Uterus (tissue), 3 donors: ENCODE measurements at regions not wholly inside any gene's neighbourhood (a gene's known extent, or its start where the extent isn't known, plus 50 kb on each side); places are given as distances from the start of the nearest gene placed in this dataset.

Source experiments
- DNase-seq, 2 donors: peaks; one replicate each; pipeline ENCODE4 v3.0.0-alpha.2; 2019 to 2020
- H3K27ac ChIP-seq, 2 donors: fragments of 200-600 bp; sonication (generic); 1 replicate in 1 of 2; 2 replicates in 1 of 2; pipeline ENCODE4 v1.5.1; 2016 to 2018
- H3K27me3 ChIP-seq, 2 donors: fragments of 200-600 bp; sonication (generic); one replicate each; pipeline ENCODE4 v1.5.1; 2018 to 2019; ENCODE audit warnings: control low read depth in 1 of 2
- H3K36me3 ChIP-seq, 2 donors: fragments of 200-600 bp; sonication (generic); one replicate each; pipeline ENCODE4 v1.5.1; 2019; ENCODE audit warnings: control low read depth in 1 of 2
- H3K4me1 ChIP-seq, 2 donors: fragments of 200-600 bp; sonication (generic); one replicate each; pipeline ENCODE4 v1.5.1; 2018 to 2019; ENCODE audit warnings: control low read depth in 1 of 2
- H3K4me3 ChIP-seq, 2 donors: fragments of 200-600 bp; sonication (generic); 1 replicate in 1 of 2; 2 replicates in 1 of 2; pipeline ENCODE4 v1.5.1; 2018 to 2019; ENCODE audit warnings: mild to moderate bottlenecking in 1 of 2
- H3K9me3 ChIP-seq, 2 donors: fragments of 200-600 bp; sonication (generic); one replicate each; pipeline ENCODE4 v1.5.1; 2019; ENCODE audit warnings: control low read depth in 1 of 2
- POLR2A ChIP-seq, 2 donors: fragments of 450-650 bp; IDR thresholded peaks; one replicate each; pipeline ENCODE4 v1.6.1; 2016; ENCODE audit warnings: antibody characterized with exemption in 2 of 2, mild to moderate bottlenecking in 1 of 2, moderate library complexity in 1 of 2
- intact Hi-C: fragments of 100-400 bp; cut with DNase I; formaldehyde crosslinking; loops from one replicate; pipeline ENCODE4 v1.15.1; 2023; ENCODE audit warnings: low total_unique reads
- TF ChIP-seq, protein P1 (sequence below), 4 experiments: fragments of 200-600 bp in 2 of 4; fragments of 450-650 bp in 2 of 4; sonication (generic) in 2 of 4; IDR thresholded peaks; one replicate each; pipeline ENCODE4 v1.5.1; 2016 to 2019; ENCODE audit warnings: antibody characterized with exemption in 4 of 4, mild to moderate bottlenecking in 2 of 4, moderate library complexity in 1 of 4
- donor health status: DM: yes; HTN: yes; CAD: no.

DNA sequence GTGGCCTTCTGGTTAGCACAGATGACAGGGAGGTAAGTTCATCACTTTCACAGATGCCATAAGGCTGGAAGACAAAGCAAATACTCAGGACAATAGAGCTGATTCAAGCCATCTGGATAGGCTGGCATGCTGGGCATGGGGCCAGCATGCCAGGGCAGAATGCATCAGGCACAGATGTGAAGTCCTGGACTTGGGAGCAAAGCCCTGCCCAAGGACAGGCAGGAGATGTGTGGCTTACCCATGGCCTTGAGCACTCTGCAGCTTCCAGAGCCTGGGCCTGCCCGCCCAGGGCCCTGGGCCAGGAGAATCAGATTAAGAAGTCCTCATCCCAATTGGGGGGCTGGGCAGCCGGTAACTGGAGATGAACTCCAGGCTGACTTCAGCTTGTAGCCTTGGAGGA is 135.7 kb upstream of the ZC3H12A start:
- no peak for TF ChIP-seq POLR2A (IDR thresholded peaks at IDR 0.05)
- TF ChIP-seq, protein P1, sequence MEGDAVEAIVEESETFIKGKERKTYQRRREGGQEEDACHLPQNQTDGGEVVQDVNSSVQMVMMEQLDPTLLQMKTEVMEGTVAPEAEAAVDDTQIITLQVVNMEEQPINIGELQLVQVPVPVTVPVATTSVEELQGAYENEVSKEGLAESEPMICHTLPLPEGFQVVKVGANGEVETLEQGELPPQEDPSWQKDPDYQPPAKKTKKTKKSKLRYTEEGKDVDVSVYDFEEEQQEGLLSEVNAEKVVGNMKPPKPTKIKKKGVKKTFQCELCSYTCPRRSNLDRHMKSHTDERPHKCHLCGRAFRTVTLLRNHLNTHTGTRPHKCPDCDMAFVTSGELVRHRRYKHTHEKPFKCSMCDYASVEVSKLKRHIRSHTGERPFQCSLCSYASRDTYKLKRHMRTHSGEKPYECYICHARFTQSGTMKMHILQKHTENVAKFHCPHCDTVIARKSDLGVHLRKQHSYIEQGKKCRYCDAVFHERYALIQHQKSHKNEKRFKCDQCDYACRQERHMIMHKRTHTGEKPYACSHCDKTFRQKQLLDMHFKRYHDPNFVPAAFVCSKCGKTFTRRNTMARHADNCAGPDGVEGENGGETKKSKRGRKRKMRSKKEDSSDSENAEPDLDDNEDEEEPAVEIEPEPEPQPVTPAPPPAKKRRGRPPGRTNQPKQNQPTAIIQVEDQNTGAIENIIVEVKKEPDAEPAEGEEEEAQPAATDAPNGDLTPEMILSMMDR (IDR thresholded peaks at IDR 0.05): no peak
- intact Hi-C loops: no loop called here
- H3K4me1 ChIP-seq: no peaks in the 10 kb centered on the region
- no peak overlapping the region for H3K27ac ChIP-seq
- no peaks in the 10 kb centered on the region for H3K27me3 ChIP-seq
- DNase-seq: no peak
- no peaks in the 10 kb centered on the region for H3K36me3 ChIP-seq
- no peak overlapping the region for H3K4me3 ChIP-seq
- H3K9me3 ChIP-seq: no peaks in the 10 kb centered on the region

DNA sequence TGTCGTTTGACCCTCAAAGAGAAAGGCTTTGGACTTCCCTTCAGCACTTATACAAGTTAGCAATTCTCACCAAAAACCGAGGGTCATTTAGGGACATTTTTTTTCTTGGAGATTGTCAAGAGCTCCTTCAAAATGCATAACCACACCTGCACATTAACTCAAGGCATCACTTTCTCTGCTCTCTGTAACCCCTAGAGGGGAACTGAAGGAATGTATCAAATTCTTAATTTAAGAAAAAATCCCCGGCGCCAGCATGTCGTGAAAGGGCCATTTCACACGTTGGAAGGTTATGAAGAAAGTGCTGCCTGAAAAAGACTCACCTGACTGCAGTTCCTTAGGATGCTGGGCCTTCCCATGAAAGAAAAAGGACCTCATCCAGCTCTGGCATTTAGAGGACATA is 131.6 kb upstream of the ZC3H12A start:
- Histone ChIP-seq H3K4me1 (no peaks in the 10 kb centered on the region), H3K4me3 (no peak overlapping the region), H3K9me3 (no peaks in the 10 kb centered on the region), H3K36me3 (no peaks in the 10 kb centered on the region), H3K27me3 (no peaks in the 10 kb centered on the region), H3K27ac (no peak overlapping the region)
- TF ChIP-seq POLR2A (IDR thresholded peaks at IDR 0.05): no peak
- TF ChIP-seq, protein P1 (IDR thresholded peaks at IDR 0.05): no peak
- intact Hi-C loops: no loop called here
- DNase-seq: no peak

DNA sequence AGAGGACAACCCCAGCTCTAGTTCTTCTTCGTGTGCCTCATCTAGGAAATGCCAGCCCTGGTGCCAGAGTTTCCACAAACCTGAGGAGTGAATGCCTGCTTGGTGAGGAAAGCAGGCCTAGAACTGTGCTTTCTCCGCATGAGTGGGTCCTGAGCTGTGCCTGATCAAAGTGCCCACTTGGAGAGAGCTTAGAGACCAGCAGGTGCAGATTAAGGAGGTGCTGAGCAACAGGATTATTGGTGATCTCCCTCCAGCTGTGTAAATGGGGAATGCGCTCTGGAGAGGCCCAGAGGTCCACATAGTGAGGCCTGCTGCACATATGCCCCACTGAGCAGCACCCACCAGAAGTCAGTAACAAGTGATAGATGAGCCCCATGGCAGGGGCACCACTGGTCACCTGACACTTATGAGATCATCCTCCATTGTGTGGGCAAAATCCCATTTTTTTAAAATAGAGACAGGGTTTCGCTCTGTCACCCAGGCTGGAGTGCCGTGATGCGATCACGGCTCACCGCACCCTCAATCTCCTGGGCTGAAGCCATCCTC is 127.2 kb upstream of the ZC3H12A start:
- no peak overlapping the region for H3K27ac ChIP-seq
- H3K4me3 ChIP-seq: no peak overlapping the region
- no peaks in the 10 kb centered on the region for H3K4me1 ChIP-seq
- H3K27me3 ChIP-seq: no peaks in the 10 kb centered on the region
- H3K36me3 ChIP-seq: no peaks in the 10 kb centered on the region
- H3K9me3 ChIP-seq: no peaks in the 10 kb centered on the region
- DNase-seq: no peak
- TF ChIP-seq, protein P1 (IDR thresholded peaks at IDR 0.05): no peak
- no peak for TF ChIP-seq POLR2A (IDR thresholded peaks at IDR 0.05)
- intact Hi-C loops: no loop called here

DNA sequence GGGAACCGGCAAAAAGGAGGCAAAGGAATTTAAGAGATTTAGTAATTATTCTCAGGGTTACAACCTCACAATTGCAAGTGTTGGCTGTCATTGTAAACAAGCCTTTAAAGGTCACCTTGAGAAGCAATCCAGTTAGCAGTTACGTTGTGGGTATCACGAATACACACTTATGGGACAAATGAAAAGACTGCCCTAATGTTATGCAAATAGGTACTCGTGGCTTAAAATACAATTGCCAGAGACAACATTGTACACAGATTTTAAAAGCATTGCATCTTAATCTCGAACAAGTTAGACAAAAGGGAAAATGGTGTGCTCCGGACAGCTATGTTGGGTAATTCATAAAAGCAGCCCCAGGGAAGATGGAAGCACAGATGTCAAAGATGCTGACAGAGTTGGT is 120.5 kb upstream of the ZC3H12A start:
- Histone ChIP-seq H3K9me3 (no peaks in the 10 kb centered on the region), H3K4me3 (no peak overlapping the region), H3K27ac (no peak overlapping the region), H3K27me3 (no peaks in the 10 kb centered on the region), H3K4me1 (no peaks in the 10 kb centered on the region), H3K36me3 (no peaks in the 10 kb centered on the region)
- TF ChIP-seq, protein P1 (IDR thresholded peaks at IDR 0.05): no peak
- intact Hi-C loops: no loop called here
- DNase-seq: no peak

DNA sequence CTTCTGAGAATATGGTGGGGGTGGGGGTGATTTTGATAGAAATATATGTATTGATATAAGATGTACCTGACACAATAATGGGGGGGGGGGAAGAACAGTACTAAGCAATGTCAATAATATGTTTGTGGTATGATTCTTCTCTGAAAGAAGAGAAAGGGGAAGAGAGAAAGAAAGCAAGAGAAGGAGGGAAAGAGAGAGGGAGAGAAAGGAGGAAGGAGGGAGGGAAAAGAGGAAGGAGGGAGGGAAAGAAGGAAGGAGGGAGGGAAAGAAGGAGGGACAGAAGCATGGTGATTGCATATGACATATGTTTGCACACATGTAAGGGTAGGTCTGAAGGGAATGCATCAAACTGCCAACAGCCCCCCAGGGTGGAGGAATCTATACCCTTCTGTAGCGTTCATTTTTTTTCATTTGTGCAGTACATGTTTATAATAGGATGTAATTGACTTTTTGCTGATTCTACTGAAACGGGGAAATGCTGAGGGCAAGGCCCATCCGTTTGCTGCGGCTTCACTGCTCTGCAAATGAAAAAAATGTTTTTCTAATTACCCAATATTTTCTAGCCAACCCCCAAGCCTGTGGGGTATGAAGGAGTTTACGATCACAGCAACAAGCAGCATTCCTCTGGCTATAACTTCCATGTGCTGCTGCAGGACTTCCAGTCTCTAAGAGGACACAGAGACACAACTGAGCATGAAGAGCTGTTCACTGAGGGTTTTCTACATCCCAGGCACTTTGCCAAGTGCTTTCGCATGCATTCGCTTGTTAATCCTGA is 119.3 kb upstream of the ZC3H12A start:
- Histone ChIP-seq H3K27ac (no peak overlapping the region), H3K4me3 (no peak overlapping the region), H3K9me3 (no peaks in the 10 kb centered on the region), H3K27me3 (no peaks in the 10 kb centered on the region), H3K4me1 (no peaks in the 10 kb centered on the region), H3K36me3 (no peaks in the 10 kb centered on the region)
- TF ChIP-seq POLR2A (IDR thresholded peaks at IDR 0.05): no peak
- TF ChIP-seq, protein P1 (IDR thresholded peaks at IDR 0.05): no peak
- intact Hi-C loops: no loop called here
- no peak for DNase-seq
